KG1 (cell line): ENCODE measurements at regions not wholly inside any gene's neighbourhood (a gene's known extent, or its start where the extent isn't known, plus 50 kb on each side); places are given as distances from the start of the nearest gene placed in this dataset.

ENCODE experiments used
- DNase-seq: peaks from one replicate; lab custom pipeline; 2025; lab: John Stamatoyannopoulos, UW

GRCh38 chr3:83895892-83896291, 1062.9 kb upstream of the CADM2 start:
- no peak for DNase-seq

- DNase-seq = no peak
Observed at GRCh38 chr3:83902787-83903533, 1055.8 kb upstream of the CADM2 start.

GRCh38 chr3:83913381-83913780, 1045.4 kb upstream of the CADM2 start:
- no peak for DNase-seq

GRCh38 chr3:83926291-83926690, 1032.5 kb upstream of the CADM2 start:
- no peak for DNase-seq

- DNase-seq = no peak
Observed at GRCh38 chr3:83928391-83928790, 1030.4 kb upstream of the CADM2 start.

- no peak for DNase-seq
Observed at GRCh38 chr3:83928903-83929302, 1029.9 kb upstream of the CADM2 start.

- peak; percentile 83 for DNase-seq
Observed at GRCh38 chr3:83934192-83935021, 1024.4 kb upstream of the CADM2 start.

- no peak for DNase-seq
Observed at GRCh38 chr3:83938491-83938890, 1020.3 kb upstream of the CADM2 start.

- no peak for DNase-seq
Observed at GRCh38 chr3:83941990-83942745, 1016.6 kb upstream of the CADM2 start.

- no peak for DNase-seq
Observed at GRCh38 chr3:83946049-83946448, 1012.7 kb upstream of the CADM2 start.

GRCh38 chr3:83946554-83946953, 1012.2 kb upstream of the CADM2 start:
- no peak for DNase-seq

GRCh38 chr3:83948771-83949170, 1010.0 kb upstream of the CADM2 start:
- no peak for DNase-seq

GRCh38 chr3:83953417-83954089, 1005.2 kb upstream of the CADM2 start:
- DNase-seq = no peak

- no peak for DNase-seq
Observed at GRCh38 chr3:83956431-83956830, 1002.4 kb upstream of the CADM2 start.

- DNase-seq = no peak
Observed at GRCh38 chr3:83968356-83968755, 990.4 kb upstream of the CADM2 start.

- DNase-seq = no peak
Observed at GRCh38 chr3:83971666-83972065, 987.1 kb upstream of the CADM2 start.

GRCh38 chr3:84008623-84009022, 950.2 kb upstream of the CADM2 start:
- DNase-seq = no peak

GRCh38 chr3:84023842-84024241, 934.9 kb upstream of the CADM2 start:
- DNase-seq = no peak

- no peak for DNase-seq
Observed at GRCh38 chr3:84039099-84039498, 919.7 kb upstream of the CADM2 start.

GRCh38 chr3:84042399-84043106, 916.2 kb upstream of the CADM2 start:
- DNase-seq = no peak

- DNase-seq = no peak
Observed at GRCh38 chr3:84066915-84067314, 891.9 kb upstream of the CADM2 start.
